WTC11 (cell line): ENCODE measurements at regions not wholly inside any gene's neighbourhood (a gene's known extent, or its start where the extent isn't known, plus 50 kb on each side); places are given as distances from the start of the nearest gene placed in this dataset.

Source experiments
- CBFB ChIP-seq: sonication (generic); formaldehyde crosslinking; IDR thresholded peaks from 2 replicates; pipeline ENCODE4 v1.8.1; 2022; ENCODE audit warnings: mild to moderate bottlenecking, low read depth, missing genetic modification reagents
- CREM ChIP-seq: sonication (generic); formaldehyde crosslinking; IDR thresholded peaks from 2 replicates; pipeline ENCODE4 v1.8.1; 2022; ENCODE audit warnings: mild to moderate bottlenecking, missing genetic modification reagents, moderate library complexity
- CTCF ChIP-seq: fragments of 200-600 bp; IDR thresholded peaks from 2 replicates; pipeline ENCODE4 v1.8.0; 2022; ENCODE audit warnings: antibody characterized with exemption
- ELF4 ChIP-seq: sonication (generic); formaldehyde crosslinking; IDR thresholded peaks from 2 replicates; pipeline ENCODE4 v1.8.1; 2022; ENCODE audit warnings: low read depth, mild to moderate bottlenecking, moderate library complexity, missing genetic modification reagents
- FOXK1 ChIP-seq: sonication (generic); formaldehyde crosslinking; IDR thresholded peaks from 2 replicates; pipeline ENCODE4 v1.8.0; 2022; ENCODE audit warnings: mild to moderate bottlenecking, moderate library complexity, missing genetic modification reagents
- MXD4 ChIP-seq: fragments of 250-450 bp; sonication (Bioruptor Pico); IDR thresholded peaks from 2 replicates; pipeline ENCODE4 v1.8.0; 2021; ENCODE audit warnings: mild to moderate bottlenecking, moderate library complexity, borderline replicate concordance
- NFYB ChIP-seq: sonication (generic); formaldehyde crosslinking; conservative IDR thresholded peaks from 2 replicates; pipeline ENCODE4 v1.8.0; 2022; ENCODE audit warnings: low read depth, missing genetic modification reagents
- SP1 ChIP-seq: sonication (generic); formaldehyde crosslinking; conservative IDR thresholded peaks from 2 replicates; pipeline ENCODE4 v1.8.1; 2022; ENCODE audit warnings: missing genetic modification reagents
- ZNF121 ChIP-seq: sonication (generic); formaldehyde crosslinking; IDR thresholded peaks from 2 replicates; pipeline ENCODE4 v1.8.0; 2023; ENCODE audit warnings: missing genetic modification reagents
- ZNF138 ChIP-seq: sonication (generic); formaldehyde crosslinking; conservative IDR thresholded peaks from 2 replicates; pipeline ENCODE4 v1.8.1; 2022; ENCODE audit warnings: mild to moderate bottlenecking, moderate library complexity, missing genetic modification reagents
- TF ChIP-seq, protein P1 (sequence below): sonication (generic); formaldehyde crosslinking; IDR thresholded peaks from 2 replicates; pipeline ENCODE4 v1.8.1; 2022; ENCODE audit warnings: low read depth, missing genetic modification reagents, borderline replicate concordance
- TF ChIP-seq, protein P2 (sequence below): sonication (generic); formaldehyde crosslinking; IDR thresholded peaks from 2 replicates; pipeline ENCODE4 v1.8.1; 2023; ENCODE audit warnings: mild to moderate bottlenecking, moderate library complexity, missing genetic modification reagents
- TF ChIP-seq, protein P3 (sequence below): fragments of 250-450 bp; sonication (Bioruptor Pico); IDR thresholded peaks from 2 replicates; pipeline ENCODE4 v1.9.0; 2021; ENCODE audit warnings: mild to moderate bottlenecking
- TF ChIP-seq, protein P4 (sequence below): sonication (generic); formaldehyde crosslinking; IDR thresholded peaks from 2 replicates; pipeline ENCODE4 v1.8.1; 2023; ENCODE audit warnings: mild to moderate bottlenecking, missing genetic modification reagents, borderline replicate concordance

GRCh38 chr2:200041639-200042038, 86.3 kb downstream of the MAIP1 start:
- TF ChIP-seq MXD4 (no peak), CTCF (no peak), CREM (CRISPR knock-in tag) (no peak), ZNF138 (CRISPR knock-in tag) (no peak), ELF4 (no peak), ZNF121 (CRISPR knock-in tag) (no peak), FOXK1 (CRISPR knock-in tag) (no peak), SP1 (CRISPR knock-in tag) (no peak), NFYB (CRISPR knock-in tag) (no peak), CBFB (no peak)
- TF ChIP-seq, protein P1, sequence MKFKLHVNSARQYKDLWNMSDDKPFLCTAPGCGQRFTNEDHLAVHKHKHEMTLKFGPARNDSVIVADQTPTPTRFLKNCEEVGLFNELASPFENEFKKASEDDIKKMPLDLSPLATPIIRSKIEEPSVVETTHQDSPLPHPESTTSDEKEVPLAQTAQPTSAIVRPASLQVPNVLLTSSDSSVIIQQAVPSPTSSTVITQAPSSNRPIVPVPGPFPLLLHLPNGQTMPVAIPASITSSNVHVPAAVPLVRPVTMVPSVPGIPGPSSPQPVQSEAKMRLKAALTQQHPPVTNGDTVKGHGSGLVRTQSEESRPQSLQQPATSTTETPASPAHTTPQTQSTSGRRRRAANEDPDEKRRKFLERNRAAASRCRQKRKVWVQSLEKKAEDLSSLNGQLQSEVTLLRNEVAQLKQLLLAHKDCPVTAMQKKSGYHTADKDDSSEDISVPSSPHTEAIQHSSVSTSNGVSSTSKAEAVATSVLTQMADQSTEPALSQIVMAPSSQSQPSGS, result no peak
- TF ChIP-seq, protein P2, sequence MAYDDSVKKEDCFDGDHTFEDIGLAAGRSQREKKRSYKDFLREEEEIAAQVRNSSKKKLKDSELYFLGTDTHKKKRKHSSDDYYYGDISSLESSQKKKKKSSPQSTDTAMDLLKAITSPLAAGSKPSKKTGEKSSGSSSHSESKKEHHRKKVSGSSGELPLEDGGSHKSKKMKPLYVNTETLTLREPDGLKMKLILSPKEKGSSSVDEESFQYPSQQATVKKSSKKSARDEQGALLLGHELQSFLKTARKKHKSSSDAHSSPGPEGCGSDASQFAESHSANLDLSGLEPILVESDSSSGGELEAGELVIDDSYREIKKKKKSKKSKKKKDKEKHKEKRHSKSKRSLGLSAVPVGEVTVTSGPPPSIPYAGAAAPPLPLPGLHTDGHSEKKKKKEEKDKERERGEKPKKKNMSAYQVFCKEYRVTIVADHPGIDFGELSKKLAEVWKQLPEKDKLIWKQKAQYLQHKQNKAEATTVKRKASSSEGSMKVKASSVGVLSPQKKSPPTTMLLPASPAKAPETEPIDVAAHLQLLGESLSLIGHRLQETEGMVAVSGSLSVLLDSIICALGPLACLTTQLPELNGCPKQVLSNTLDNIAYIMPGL (CRISPR knock-in tag), result no peak
- TF ChIP-seq, protein P3, sequence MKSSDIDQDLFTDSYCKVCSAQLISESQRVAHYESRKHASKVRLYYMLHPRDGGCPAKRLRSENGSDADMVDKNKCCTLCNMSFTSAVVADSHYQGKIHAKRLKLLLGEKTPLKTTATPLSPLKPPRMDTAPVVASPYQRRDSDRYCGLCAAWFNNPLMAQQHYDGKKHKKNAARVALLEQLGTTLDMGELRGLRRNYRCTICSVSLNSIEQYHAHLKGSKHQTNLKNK (CRISPR knock-in tag), result no peak
- TF ChIP-seq, protein P4, sequence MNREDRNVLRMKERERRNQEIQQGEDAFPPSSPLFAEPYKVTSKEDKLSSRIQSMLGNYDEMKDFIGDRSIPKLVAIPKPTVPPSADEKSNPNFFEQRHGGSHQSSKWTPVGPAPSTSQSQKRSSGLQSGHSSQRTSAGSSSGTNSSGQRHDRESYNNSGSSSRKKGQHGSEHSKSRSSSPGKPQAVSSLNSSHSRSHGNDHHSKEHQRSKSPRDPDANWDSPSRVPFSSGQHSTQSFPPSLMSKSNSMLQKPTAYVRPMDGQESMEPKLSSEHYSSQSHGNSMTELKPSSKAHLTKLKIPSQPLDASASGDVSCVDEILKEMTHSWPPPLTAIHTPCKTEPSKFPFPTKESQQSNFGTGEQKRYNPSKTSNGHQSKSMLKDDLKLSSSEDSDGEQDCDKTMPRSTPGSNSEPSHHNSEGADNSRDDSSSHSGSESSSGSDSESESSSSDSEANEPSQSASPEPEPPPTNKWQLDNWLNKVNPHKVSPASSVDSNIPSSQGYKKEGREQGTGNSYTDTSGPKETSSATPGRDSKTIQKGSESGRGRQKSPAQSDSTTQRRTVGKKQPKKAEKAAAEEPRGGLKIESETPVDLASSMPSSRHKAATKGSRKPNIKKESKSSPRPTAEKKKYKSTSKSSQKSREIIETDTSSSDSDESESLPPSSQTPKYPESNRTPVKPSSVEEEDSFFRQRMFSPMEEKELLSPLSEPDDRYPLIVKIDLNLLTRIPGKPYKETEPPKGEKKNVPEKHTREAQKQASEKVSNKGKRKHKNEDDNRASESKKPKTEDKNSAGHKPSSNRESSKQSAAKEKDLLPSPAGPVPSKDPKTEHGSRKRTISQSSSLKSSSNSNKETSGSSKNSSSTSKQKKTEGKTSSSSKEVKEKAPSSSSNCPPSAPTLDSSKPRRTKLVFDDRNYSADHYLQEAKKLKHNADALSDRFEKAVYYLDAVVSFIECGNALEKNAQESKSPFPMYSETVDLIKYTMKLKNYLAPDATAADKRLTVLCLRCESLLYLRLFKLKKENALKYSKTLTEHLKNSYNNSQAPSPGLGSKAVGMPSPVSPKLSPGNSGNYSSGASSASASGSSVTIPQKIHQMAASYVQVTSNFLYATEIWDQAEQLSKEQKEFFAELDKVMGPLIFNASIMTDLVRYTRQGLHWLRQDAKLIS (CRISPR knock-in tag), result no peak
